22Rv1 (cell line): ENCODE measurements at regions not wholly inside any gene's neighbourhood (a gene's known extent, or its start where the extent isn't known, plus 50 kb on each side); places are given as distances from the start of the nearest gene placed in this dataset.

Source experiments
- H3K27ac ChIP-seq: fragments of 450-650 bp; 2 replicates; pipeline ENCODE4 v1.5.1; 2017
- CTCF ChIP-seq: fragments of 450-650 bp; IDR thresholded peaks from 2 replicates; pipeline ENCODE4 v1.5.1; 2017; ENCODE audit warnings: mild to moderate bottlenecking
- ZFX ChIP-seq: fragments of 450-650 bp; IDR thresholded peaks from 2 replicates; pipeline ENCODE4 v1.6.1; 2017; ENCODE audit warnings: antibody characterized with exemption, borderline replicate concordance

GRCh38 chr11:127412234-127412633 is 411.7 kb upstream of the KIRREL3 start:
- TF ChIP-seq CTCF: no peak
- no peak for TF ChIP-seq ZFX
- no peak overlapping the region for H3K27ac ChIP-seq

GRCh38 chr11:127411283-127411682 is 410.7 kb upstream of the KIRREL3 start:
- H3K27ac ChIP-seq: no peak overlapping the region
- TF ChIP-seq ZFX: no peak
- no peak for TF ChIP-seq CTCF

DNA sequence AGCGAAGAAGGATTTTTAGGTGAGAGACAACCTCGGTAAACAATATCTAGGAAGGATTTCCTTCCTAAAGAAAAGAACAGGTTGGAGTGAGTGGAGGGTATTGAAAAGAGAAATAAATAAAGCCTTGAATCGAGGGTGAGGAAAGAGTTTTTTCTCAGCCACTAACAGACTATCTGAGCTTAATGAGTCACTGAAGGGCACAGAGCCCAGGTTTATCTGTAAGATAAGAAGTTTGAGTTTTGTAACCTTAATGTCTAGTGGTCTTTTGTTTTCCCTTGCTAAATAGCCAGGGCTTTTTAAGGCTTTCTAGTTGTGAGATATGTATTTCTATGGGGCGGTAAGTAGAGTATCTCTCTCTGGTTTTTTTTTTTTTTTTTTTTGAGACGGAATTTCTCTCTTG is 394.5 kb upstream of the KIRREL3 start:
- TF ChIP-seq CTCF (no peak), ZFX (no peak)

GRCh38 chr11:127393460-127393997 is 393.0 kb upstream of the KIRREL3 start:
- H3K27ac ChIP-seq: no peak overlapping the region
- TF ChIP-seq ZFX (no peak), CTCF (no peak)

More for the DNA sequence above, 394.5 kb upstream of the KIRREL3 start:
- no peak overlapping the region for H3K27ac ChIP-seq

DNA sequence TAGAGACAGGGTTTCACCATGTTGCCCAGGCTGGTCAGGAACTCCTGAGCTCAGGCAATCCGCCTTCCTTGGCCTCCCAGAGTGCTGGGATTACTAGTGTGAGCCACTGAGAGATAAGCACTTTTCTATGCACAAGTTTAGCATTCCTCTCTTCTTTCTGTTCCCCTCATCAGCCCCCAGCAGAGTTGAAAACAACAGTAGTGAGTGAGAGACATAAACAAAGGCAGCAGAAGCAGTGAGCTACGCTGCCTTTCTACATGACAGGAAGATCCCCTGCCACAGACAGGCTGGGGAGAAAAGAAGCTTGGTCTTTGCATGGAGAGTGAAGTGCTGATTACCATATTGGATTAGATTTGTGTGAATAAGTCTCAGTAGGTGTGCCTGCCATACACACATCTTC is 392.0 kb upstream of the KIRREL3 start:
- no peak for TF ChIP-seq CTCF
- H3K27ac ChIP-seq: no peak overlapping the region

DNA sequence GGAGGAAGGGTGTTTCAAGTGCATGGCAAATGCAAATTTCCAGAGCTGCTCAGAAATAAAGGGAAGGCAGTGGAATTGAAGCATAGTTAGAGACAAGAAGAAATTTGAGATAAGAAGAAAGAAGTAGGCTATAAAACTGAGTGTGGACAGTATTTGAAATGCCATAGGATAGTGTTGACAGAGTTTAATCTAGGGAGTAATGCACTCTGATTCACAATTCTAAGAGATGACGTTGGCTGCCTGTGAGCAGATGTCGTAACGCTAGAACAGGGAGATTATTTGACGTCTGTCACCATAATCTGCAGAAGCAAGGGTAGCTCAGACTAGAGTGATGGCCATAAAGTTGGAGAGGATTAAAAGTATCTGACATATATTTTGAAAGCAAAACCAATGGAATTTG is 389.9 kb upstream of the KIRREL3 start:
- no peak overlapping the region for H3K27ac ChIP-seq
- TF ChIP-seq CTCF (no peak), ZFX (no peak)

DNA sequence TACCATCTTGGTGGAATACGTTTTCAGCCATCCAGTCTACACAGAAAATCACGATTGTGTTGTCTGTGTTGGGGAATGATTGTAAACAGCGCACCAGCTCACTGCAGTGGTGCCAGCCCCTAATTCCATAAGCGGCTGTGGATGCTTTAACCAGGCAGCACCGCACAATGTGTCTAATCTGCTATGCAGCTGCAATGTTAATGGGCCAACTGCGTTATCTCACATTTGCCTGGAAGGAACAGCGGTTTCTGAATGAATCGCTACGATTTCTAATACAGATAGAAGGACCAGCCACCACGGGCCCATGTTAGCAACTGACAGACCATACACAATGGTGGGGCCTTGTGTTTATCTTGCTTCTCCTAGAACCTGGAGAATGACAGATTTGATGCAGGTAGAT is 384.5 kb upstream of the KIRREL3 start:
- TF ChIP-seq ZFX: no peak
- no peak for TF ChIP-seq CTCF
- H3K27ac ChIP-seq: no peak overlapping the region
